GM23338 (cell line): ENCODE measurements at regions not wholly inside any gene's neighbourhood (a gene's known extent, or its start where the extent isn't known, plus 50 kb on each side); places are given as distances from the start of the nearest gene placed in this dataset.

Experiments
- CREB1 ChIP-seq: fragments of 250-450 bp; sonication (Bioruptor Pico); IDR thresholded peaks from 2 replicates; pipeline ENCODE4 v1.5.0; 2020; ENCODE audit warnings: low read depth, mild to moderate bottlenecking, moderate library complexity
- EZH2 ChIP-seq: fragments of 200-600 bp; sonication (generic); IDR thresholded peaks from one replicate; pipeline ENCODE4 v1.8.0; 2017; ENCODE audit warnings: antibody characterized with exemption, mild to moderate bottlenecking, low read depth; ENCODE audit not compliant: unreplicated experiment
- EZH2phosphoT487 ChIP-seq: fragments of 200-600 bp; sonication (generic); IDR thresholded peaks from one replicate; pipeline ENCODE4 v1.8.1; 2018; ENCODE audit warnings: antibody characterized with exemption; ENCODE audit not compliant: unreplicated experiment
- JUNB ChIP-seq: IDR thresholded peaks from one replicate; pipeline ENCODE4 v1.6.1; 2016; ENCODE audit warnings: antibody characterized with exemption; ENCODE audit not compliant: unreplicated experiment
- NANOG ChIP-seq: IDR thresholded peaks from 2 replicates; pipeline ENCODE4 v1.6.1; 2016; ENCODE audit warnings: antibody characterized with exemption, borderline replicate concordance
- POLR2AphosphoS5 ChIP-seq: IDR thresholded peaks from 2 replicates; pipeline ENCODE4 v1.6.1; 2016; ENCODE audit warnings: antibody characterized with exemption, low read depth
- STAT1 ChIP-seq: IDR thresholded peaks from one replicate; pipeline ENCODE4 v1.6.1; 2016; ENCODE audit warnings: antibody characterized with exemption; ENCODE audit not compliant: unreplicated experiment
- ZNF331 ChIP-seq: fragments of 250-450 bp; sonication (Bioruptor Pico); IDR thresholded peaks from 2 replicates; pipeline ENCODE4 v1.5.0; 2020; ENCODE audit warnings: low read depth, mild to moderate bottlenecking, moderate library complexity
- TF ChIP-seq, protein P1 (sequence below), 2 experiments: fragments of 200-600 bp in 1 of 2; sonication (generic) in 1 of 2; conservative IDR thresholded peaks; 2 replicates each; pipeline versions ENCODE4 v1.5.1 to v1.6.1; 2016 to 2017; ENCODE audit warnings: antibody characterized with exemption in 2 of 2, low read depth in 2 of 2, mild to moderate bottlenecking in 2 of 2, moderate library complexity in 1 of 2
- TF ChIP-seq, protein P2 (sequence below): IDR thresholded peaks from one replicate; pipeline ENCODE4 v1.6.1; 2018; ENCODE audit warnings: antibody characterized with exemption; ENCODE audit not compliant: unreplicated experiment
- TF ChIP-seq, protein P3 (sequence below): fragments of 250-450 bp; sonication (Bioruptor Pico); IDR thresholded peaks from 2 replicates; pipeline ENCODE4 v1.5.0; 2020; ENCODE audit warnings: mild to moderate bottlenecking, moderate library complexity
- TF ChIP-seq, protein P4 (sequence below): IDR thresholded peaks from 2 replicates; pipeline ENCODE4 v1.6.1; 2016; ENCODE audit warnings: antibody characterized with exemption

DNA sequence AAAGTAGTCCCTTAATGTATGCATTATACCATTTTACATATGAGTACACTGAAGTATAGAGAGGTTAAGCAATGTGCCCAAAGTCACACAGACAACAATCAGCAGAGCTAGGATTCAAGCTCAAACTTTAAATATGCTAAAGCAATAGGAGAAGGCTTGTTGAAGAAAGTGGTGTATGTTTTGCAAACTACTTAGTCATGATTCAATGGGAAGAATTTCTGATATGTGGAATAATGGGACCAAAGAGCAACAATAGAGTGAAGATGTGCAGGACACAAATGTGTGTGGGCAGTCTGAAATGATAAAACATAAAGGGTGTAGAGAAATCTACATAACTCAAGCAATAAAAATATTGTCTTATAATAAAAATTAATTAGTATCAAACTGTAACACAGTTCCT lies 109.0 kb upstream of the ARSJ start:
- TF ChIP-seq, protein P1, sequence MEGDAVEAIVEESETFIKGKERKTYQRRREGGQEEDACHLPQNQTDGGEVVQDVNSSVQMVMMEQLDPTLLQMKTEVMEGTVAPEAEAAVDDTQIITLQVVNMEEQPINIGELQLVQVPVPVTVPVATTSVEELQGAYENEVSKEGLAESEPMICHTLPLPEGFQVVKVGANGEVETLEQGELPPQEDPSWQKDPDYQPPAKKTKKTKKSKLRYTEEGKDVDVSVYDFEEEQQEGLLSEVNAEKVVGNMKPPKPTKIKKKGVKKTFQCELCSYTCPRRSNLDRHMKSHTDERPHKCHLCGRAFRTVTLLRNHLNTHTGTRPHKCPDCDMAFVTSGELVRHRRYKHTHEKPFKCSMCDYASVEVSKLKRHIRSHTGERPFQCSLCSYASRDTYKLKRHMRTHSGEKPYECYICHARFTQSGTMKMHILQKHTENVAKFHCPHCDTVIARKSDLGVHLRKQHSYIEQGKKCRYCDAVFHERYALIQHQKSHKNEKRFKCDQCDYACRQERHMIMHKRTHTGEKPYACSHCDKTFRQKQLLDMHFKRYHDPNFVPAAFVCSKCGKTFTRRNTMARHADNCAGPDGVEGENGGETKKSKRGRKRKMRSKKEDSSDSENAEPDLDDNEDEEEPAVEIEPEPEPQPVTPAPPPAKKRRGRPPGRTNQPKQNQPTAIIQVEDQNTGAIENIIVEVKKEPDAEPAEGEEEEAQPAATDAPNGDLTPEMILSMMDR (conservative IDR thresholded peaks at IDR 0.05; ENCODE audit: low read depth in 2 of 2): no peak
- no peak for TF ChIP-seq POLR2AphosphoS5
- TF ChIP-seq, protein P2, sequence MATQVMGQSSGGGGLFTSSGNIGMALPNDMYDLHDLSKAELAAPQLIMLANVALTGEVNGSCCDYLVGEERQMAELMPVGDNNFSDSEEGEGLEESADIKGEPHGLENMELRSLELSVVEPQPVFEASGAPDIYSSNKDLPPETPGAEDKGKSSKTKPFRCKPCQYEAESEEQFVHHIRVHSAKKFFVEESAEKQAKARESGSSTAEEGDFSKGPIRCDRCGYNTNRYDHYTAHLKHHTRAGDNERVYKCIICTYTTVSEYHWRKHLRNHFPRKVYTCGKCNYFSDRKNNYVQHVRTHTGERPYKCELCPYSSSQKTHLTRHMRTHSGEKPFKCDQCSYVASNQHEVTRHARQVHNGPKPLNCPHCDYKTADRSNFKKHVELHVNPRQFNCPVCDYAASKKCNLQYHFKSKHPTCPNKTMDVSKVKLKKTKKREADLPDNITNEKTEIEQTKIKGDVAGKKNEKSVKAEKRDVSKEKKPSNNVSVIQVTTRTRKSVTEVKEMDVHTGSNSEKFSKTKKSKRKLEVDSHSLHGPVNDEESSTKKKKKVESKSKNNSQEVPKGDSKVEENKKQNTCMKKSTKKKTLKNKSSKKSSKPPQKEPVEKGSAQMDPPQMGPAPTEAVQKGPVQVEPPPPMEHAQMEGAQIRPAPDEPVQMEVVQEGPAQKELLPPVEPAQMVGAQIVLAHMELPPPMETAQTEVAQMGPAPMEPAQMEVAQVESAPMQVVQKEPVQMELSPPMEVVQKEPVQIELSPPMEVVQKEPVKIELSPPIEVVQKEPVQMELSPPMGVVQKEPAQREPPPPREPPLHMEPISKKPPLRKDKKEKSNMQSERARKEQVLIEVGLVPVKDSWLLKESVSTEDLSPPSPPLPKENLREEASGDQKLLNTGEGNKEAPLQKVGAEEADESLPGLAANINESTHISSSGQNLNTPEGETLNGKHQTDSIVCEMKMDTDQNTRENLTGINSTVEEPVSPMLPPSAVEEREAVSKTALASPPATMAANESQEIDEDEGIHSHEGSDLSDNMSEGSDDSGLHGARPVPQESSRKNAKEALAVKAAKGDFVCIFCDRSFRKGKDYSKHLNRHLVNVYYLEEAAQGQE: no peak
- TF ChIP-seq NANOG: no peak
- no peak for TF ChIP-seq EZH2phosphoT487
- no peak for TF ChIP-seq EZH2
- no peak for TF ChIP-seq CREB1 (CRISPR knock-in tag)
- no peak for TF ChIP-seq JUNB
- TF ChIP-seq STAT1: no peak
- no peak for TF ChIP-seq ZNF331
- TF ChIP-seq, protein P3, sequence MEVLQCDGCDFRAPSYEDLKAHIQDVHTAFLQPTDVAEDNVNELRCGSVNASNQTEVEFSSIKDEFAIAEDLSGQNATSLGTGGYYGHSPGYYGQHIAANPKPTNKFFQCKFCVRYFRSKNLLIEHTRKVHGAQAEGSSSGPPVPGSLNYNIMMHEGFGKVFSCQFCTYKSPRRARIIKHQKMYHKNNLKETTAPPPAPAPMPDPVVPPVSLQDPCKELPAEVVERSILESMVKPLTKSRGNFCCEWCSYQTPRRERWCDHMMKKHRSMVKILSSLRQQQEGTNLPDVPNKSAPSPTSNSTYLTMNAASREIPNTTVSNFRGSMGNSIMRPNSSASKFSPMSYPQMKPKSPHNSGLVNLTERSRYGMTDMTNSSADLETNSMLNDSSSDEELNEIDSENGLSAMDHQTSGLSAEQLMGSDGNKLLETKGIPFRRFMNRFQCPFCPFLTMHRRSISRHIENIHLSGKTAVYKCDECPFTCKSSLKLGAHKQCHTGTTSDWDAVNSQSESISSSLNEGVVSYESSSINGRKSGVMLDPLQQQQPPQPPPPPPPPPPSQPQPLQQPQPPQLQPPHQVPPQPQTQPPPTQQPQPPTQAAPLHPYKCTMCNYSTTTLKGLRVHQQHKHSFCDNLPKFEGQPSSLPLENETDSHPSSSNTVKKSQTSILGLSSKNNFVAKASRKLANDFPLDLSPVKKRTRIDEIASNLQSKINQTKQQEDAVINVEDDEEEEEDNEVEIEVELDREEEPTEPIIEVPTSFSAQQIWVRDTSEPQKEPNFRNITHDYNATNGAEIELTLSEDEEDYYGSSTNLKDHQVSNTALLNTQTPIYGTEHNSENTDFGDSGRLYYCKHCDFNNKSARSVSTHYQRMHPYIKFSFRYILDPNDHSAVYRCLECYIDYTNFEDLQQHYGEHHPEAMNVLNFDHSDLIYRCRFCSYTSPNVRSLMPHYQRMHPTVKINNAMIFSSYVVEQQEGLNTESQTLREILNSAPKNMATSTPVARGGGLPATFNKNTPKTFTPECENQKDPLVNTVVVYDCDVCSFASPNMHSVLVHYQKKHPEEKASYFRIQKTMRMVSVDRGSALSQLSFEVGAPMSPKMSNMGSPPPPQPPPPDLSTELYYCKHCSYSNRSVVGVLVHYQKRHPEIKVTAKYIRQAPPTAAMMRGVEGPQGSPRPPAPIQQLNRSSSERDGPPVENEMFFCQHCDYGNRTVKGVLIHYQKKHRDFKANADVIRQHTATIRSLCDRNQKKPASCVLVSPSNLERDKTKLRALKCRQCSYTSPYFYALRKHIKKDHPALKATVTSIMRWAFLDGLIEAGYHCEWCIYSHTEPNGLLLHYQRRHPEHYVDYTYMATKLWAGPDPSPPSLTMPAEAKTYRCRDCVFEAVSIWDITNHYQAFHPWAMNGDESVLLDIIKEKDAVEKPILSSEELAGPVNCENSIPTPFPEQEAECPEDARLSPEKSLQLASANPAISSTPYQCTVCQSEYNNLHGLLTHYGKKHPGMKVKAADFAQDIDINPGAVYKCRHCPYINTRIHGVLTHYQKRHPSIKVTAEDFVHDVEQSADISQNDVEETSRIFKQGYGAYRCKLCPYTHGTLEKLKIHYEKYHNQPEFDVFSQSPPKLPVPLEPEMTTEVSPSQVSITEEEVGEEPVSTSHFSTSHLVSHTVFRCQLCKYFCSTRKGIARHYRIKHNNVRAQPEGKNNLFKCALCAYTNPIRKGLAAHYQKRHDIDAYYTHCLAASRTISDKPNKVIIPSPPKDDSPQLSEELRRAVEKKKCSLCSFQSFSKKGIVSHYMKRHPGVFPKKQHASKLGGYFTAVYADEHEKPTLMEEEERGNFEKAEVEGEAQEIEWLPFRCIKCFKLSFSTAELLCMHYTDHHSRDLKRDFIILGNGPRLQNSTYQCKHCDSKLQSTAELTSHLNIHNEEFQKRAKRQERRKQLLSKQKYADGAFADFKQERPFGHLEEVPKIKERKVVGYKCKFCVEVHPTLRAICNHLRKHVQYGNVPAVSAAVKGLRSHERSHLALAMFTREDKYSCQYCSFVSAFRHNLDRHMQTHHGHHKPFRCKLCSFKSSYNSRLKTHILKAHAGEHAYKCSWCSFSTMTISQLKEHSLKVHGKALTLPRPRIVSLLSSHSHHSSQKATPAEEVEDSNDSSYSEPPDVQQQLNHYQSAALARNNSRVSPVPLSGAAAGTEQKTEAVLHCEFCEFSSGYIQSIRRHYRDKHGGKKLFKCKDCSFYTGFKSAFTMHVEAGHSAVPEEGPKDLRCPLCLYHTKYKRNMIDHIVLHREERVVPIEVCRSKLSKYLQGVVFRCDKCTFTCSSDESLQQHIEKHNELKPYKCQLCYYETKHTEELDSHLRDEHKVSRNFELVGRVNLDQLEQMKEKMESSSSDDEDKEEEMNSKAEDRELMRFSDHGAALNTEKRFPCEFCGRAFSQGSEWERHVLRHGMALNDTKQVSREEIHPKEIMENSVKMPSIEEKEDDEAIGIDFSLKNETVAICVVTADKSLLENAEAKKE (CRISPR knock-in tag): no peak
- TF ChIP-seq, protein P4, sequence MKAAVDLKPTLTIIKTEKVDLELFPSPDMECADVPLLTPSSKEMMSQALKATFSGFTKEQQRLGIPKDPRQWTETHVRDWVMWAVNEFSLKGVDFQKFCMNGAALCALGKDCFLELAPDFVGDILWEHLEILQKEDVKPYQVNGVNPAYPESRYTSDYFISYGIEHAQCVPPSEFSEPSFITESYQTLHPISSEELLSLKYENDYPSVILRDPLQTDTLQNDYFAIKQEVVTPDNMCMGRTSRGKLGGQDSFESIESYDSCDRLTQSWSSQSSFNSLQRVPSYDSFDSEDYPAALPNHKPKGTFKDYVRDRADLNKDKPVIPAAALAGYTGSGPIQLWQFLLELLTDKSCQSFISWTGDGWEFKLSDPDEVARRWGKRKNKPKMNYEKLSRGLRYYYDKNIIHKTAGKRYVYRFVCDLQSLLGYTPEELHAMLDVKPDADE: no peak
